Transverse colon (tissue), 4 donors: ENCODE measurements at regions not wholly inside any gene's neighbourhood (a gene's known extent, or its start where the extent isn't known, plus 50 kb on each side); places are given as distances from the start of the nearest gene placed in this dataset.
"Not testable (repeated sequence)": the region's sequence is repeated elsewhere in the genome, so short reads cannot be mapped to it uniquely, and the experiment has no call there.

Experiments used
- DNase-seq: peaks from one replicate; pipeline ENCODE4 v3.0.0-alpha.2; 2019
- H3K27ac ChIP-seq, 4 donors: fragments of 200-600 bp; sonication (generic); 2 replicates each; pipeline ENCODE4 v1.5.1; 2016 to 2018; ENCODE audit warnings: inconsistent platforms in 4 of 4
- H3K27me3 ChIP-seq: fragments of 200-600 bp; sonication (generic); 2 replicates; pipeline ENCODE4 v1.5.1; 2017; ENCODE audit warnings: inconsistent platforms
- H3K36me3 ChIP-seq, 4 donors: fragments of 200-600 bp; sonication (generic); 2 replicates each; pipeline ENCODE4 v1.5.1; 2017 to 2019; ENCODE audit warnings: inconsistent platforms in 4 of 4
- H3K4me1 ChIP-seq, 4 donors: fragments of 200-600 bp; sonication (generic); 2 replicates each; pipeline ENCODE4 v1.5.1; 2017 to 2020; ENCODE audit warnings: inconsistent platforms in 4 of 4
- H3K4me3 ChIP-seq, 4 donors: fragments of 200-600 bp; sonication (generic); 1 replicate in 1 of 4; 2 replicates in 3 of 4; pipeline versions ENCODE4 v1.5.1 to v1.6.1; 2017 to 2019; ENCODE audit warnings: inconsistent platforms in 4 of 4
- H3K9me3 ChIP-seq, 2 donors: fragments of 200-600 bp; sonication (generic); 2 replicates each; pipeline ENCODE4 v1.5.1; 2017 to 2019; ENCODE audit warnings: inconsistent platforms in 2 of 2
- CTCF ChIP-seq, 5 experiments: fragments of 200-600 bp in 3 of 5; fragments of 450-650 bp in 2 of 5; sonication (generic) in 3 of 5; IDR thresholded peaks; 1 replicate in 2 of 5; 2 replicates in 3 of 5; pipeline ENCODE4 v1.5.1; 2016 to 2017; ENCODE audit warnings: antibody characterized with exemption in 5 of 5, inconsistent platforms in 3 of 5, mild to moderate bottlenecking in 2 of 5, moderate library complexity in 1 of 5
- EP300 ChIP-seq: sonication (generic); formaldehyde crosslinking; IDR thresholded peaks from one replicate; pipeline ENCODE4 v1.6.1; 2017; ENCODE audit warnings: antibody characterized with exemption, low read depth
- POLR2A ChIP-seq: fragments of 450-650 bp; IDR thresholded peaks from one replicate; pipeline ENCODE4 v1.6.1; 2016; ENCODE audit warnings: antibody characterized with exemption, mild to moderate bottlenecking, moderate library complexity
- POLR2AphosphoS5 ChIP-seq, 3 donors: sonication (generic); formaldehyde crosslinking; IDR thresholded peaks; one replicate each; pipeline ENCODE4 v1.6.1; 2016; ENCODE audit warnings: antibody characterized with exemption in 3 of 3
- WGBS, 2 donors: methylation state at CpG; one replicate each; pipeline ENCODE4 v1.1.5; 2018; ENCODE audit warnings: low coverage in 1 of 2; 5-methylcytosine and 5-hydroxymethylcytosine counted together
- in situ Hi-C, 4 donors: fragments of 200-750 bp; cut with MboI; loops; one replicate each; pipeline versions ENCODE4 v1.15.0 to v1.15.1; 2017; ENCODE audit warnings: low sequenced_read_pairs in 3 of 4, low pct_ligation_motif_present in 1 of 4, low pct_unique_long_range_greater_than_20kb in 1 of 4
- intact Hi-C: fragments of 100-400 bp; cut with DNase I; formaldehyde crosslinking; loops from one replicate; pipeline ENCODE4 v1.15.1; 2023; ENCODE audit warnings: low total_unique reads

- Histone ChIP-seq H3K36me3 (no peaks in the 10 kb centered on the region), H3K4me1 (no peaks in the 10 kb centered on the region), H3K27me3 (no peaks in the 10 kb centered on the region), H3K27ac (no peak overlapping the region), H3K4me3 (no peak overlapping the region), H3K9me3 (no peaks in the 10 kb centered on the region)
- DNase-seq: no peak
- in situ Hi-C loops (loop anchor here in 1 of 4 donors (10.0 kb wide), 1 partner anchor 118 kb away; no protein-coding TSS in a partner anchor), intact Hi-C loops (no loop called here)
- no peak for TF ChIP-seq POLR2A
- no peak for TF ChIP-seq POLR2AphosphoS5 (IDR thresholded peaks at IDR 0.05)
- TF ChIP-seq EP300: no peak
- no peak for TF ChIP-seq CTCF (IDR thresholded peaks at IDR 0.05)
- WGBS, 2 donors: 66% methylated on average over 7 of the region's 13 CpGs; no CpG with 5 or more reads in 1 of the 2 donors
Measured at GRCh38 chr19:29882719-29883105, 59.3 kb upstream of the URI1 start.

GRCh38 chr19:29884044-29884443 is 58.0 kb upstream of the URI1 start:
- H3K36me3 ChIP-seq: no peaks in the 10 kb centered on the region
- H3K4me1 ChIP-seq: no peaks in the 10 kb centered on the region
- no peaks in the 10 kb centered on the region for H3K9me3 ChIP-seq
- 83 to 100% methylated on average over 2 of the region's 2 CpGs for WGBS, 2 donors
- H3K4me3 ChIP-seq: no peak overlapping the region
- DNase-seq: no peak
- intact Hi-C loops: no loop called here
- in situ Hi-C loops: loop anchor here in 1 of 4 donors (10.0 kb wide), 1 partner anchor 119 kb away; no protein-coding TSS in a partner anchor
- H3K27me3 ChIP-seq: no peaks in the 10 kb centered on the region
- TF ChIP-seq EP300 (no peak), POLR2AphosphoS5 (IDR thresholded peaks at IDR 0.05) (no peak), CTCF (IDR thresholded peaks at IDR 0.05) (no peak), POLR2A (no peak)
- H3K27ac ChIP-seq: no peak overlapping the region

GRCh38 chr19:29884466-29884865 is 57.6 kb upstream of the URI1 start:
- TF ChIP-seq CTCF (IDR thresholded peaks at IDR 0.05) (no peak), EP300 (no peak), POLR2A (no peak), POLR2AphosphoS5 (IDR thresholded peaks at IDR 0.05) (no peak)
- WGBS, 2 donors: 89% methylated on average over 9 of the region's 9 CpGs; no CpG with 5 or more reads in 1 of the 2 donors

GRCh38 chr19:29886106-29886505 is 55.9 kb upstream of the URI1 start:
- 80% methylated on average over 7 of the region's 7 CpGs; no CpG with 5 or more reads in 1 of the 2 donors for WGBS, 2 donors
- in situ Hi-C loops: loop anchor here in 1 of 4 donors (10.0 kb wide), 1 partner anchor 121 kb away; no protein-coding TSS in a partner anchor
- H3K9me3 ChIP-seq, H3K4me1 ChIP-seq, H3K36me3 ChIP-seq, H3K4me3 ChIP-seq, intact Hi-C loops, H3K27me3 ChIP-seq, DNase-seq, H3K27ac ChIP-seq: not testable (repeated sequence)

More at GRCh38 chr19:29884466-29884865, 57.6 kb upstream of the URI1 start:
- Histone ChIP-seq H3K9me3 (no peaks in the 10 kb centered on the region), H3K27ac (no peak overlapping the region), H3K4me1 (no peaks in the 10 kb centered on the region), H3K27me3 (no peaks in the 10 kb centered on the region), H3K36me3 (no peaks in the 10 kb centered on the region), H3K4me3 (no peak overlapping the region)
- in situ Hi-C loops: loop anchor here in 1 of 4 donors (10.0 kb wide), 1 partner anchor 120 kb away; no protein-coding TSS in a partner anchor
- no peak for DNase-seq
- intact Hi-C loops: no loop called here

- Histone ChIP-seq H3K36me3 (no peaks in the 10 kb centered on the region), H3K9me3 (no peaks in the 10 kb centered on the region), H3K4me1 (no peaks in the 10 kb centered on the region), H3K27me3 (no peaks in the 10 kb centered on the region), H3K27ac (no peak overlapping the region), H3K4me3 (no peak overlapping the region)
- 69 to 83% methylated on average over 1 to 6 of the region's 6 CpGs for WGBS, 2 donors
- no peak for DNase-seq
- intact Hi-C loops (no loop called here), in situ Hi-C loops (loop anchor here in 1 of 4 donors (10.0 kb wide), 1 partner anchor 122 kb away; no protein-coding TSS in a partner anchor)
- no peak for TF ChIP-seq POLR2AphosphoS5 (IDR thresholded peaks at IDR 0.05)
- no peak for TF ChIP-seq POLR2A
- TF ChIP-seq EP300: no peak
- TF ChIP-seq CTCF (IDR thresholded peaks at IDR 0.05): no peak
Measured at GRCh38 chr19:29886586-29886985, 55.5 kb upstream of the URI1 start.
